ENCODE measurements at regions not wholly inside any gene's neighbourhood (a gene's known extent, or its start where the extent isn't known, plus 50 kb on each side); places are given as distances from the start of the nearest gene placed in this dataset.

DNA sequence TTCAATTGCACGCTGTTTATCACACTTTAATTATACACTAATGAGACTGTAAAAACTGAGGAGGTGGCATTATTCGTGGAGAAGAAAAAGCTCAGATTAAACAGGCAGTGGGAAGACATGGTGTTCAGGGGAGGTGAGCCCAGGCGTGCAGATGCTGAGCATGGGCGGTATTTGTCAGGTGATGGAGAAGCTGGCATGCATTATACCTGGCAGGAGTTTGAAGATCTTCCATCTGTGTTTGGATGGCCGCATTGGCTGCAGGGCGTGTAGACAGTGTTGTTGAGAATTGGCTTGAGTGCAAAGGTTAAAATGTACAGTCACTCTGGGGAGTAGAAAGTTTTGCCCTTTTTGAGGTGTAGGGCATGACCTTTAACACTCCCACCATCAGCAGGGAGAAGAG lies 213.8 kb downstream of the ERMARD start (continued):
- TF ChIP-seq ZNF462 (CRISPR knock-in tag; IDR thresholded peaks at IDR 0.05) (no peak), ZNF114 (CRISPR knock-in tag; IDR thresholded peaks at IDR 0.05) (no peak), NANOG (IDR thresholded peaks at IDR 0.05; ENCODE audit: borderline replicate concordance) (no peak), EZH2 (IDR thresholded peaks at IDR 0.05; ENCODE audit: low read depth, unreplicated experiment) (no peak), POLR2AphosphoS5 (IDR thresholded peaks at IDR 0.05; ENCODE audit: low read depth) (no peak), REST (IDR thresholded peaks at IDR 0.05; ENCODE audit: unreplicated experiment) (no peak), CTCF (conservative IDR thresholded peaks at IDR 0.05; ENCODE audit: low read depth in 2 of 2) (no peak), STAT1 (IDR thresholded peaks at IDR 0.05; ENCODE audit: unreplicated experiment) (no peak), EZH2phosphoT487 (IDR thresholded peaks at IDR 0.05; ENCODE audit: unreplicated experiment) (no peak)
- TF ChIP-seq, protein P1, sequence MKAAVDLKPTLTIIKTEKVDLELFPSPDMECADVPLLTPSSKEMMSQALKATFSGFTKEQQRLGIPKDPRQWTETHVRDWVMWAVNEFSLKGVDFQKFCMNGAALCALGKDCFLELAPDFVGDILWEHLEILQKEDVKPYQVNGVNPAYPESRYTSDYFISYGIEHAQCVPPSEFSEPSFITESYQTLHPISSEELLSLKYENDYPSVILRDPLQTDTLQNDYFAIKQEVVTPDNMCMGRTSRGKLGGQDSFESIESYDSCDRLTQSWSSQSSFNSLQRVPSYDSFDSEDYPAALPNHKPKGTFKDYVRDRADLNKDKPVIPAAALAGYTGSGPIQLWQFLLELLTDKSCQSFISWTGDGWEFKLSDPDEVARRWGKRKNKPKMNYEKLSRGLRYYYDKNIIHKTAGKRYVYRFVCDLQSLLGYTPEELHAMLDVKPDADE (IDR thresholded peaks at IDR 0.05) = no peak

Measured in GM23338 (cell line).